SK-N-SH treated with all-trans-retinoic acid at 6 μM for 48 hours (cell line): ENCODE measurements at regions not wholly inside any gene's neighbourhood (a gene's known extent, or its start where the extent isn't known, plus 50 kb on each side); places are given as distances from the start of the nearest gene placed in this dataset.

ENCODE experiments used
- ATAC-seq: fragments of 200-7000 bp; cut with Tn5 transposase; 3 replicates; pipeline ENCODE4 v1.9.1; 2020; ENCODE audit warnings: mild to moderate bottlenecking, moderate library complexity
- ARNTL ChIP-seq: fragments of 450-650 bp; formaldehyde crosslinking; IDR thresholded peaks from 2 replicates; pipeline ENCODE4 v1.5.0; 2020; ENCODE audit warnings: low read depth, mild to moderate bottlenecking, moderate library complexity, borderline replicate concordance
- BACH2 ChIP-seq: fragments of 250-450 bp; sonication (Bioruptor Pico); IDR thresholded peaks from 2 replicates; pipeline ENCODE4 v1.9.0; 2021; ENCODE audit warnings: mild to moderate bottlenecking, borderline replicate concordance
- CREB5 ChIP-seq: fragments of 250-450 bp; sonication (Bioruptor Pico); IDR thresholded peaks from 2 replicates; pipeline ENCODE4 v1.5.1; 2020; ENCODE audit warnings: low read depth, mild to moderate bottlenecking, moderate library complexity
- CSRNP3 ChIP-seq: fragments of 250-450 bp; sonication (Bioruptor Pico); IDR thresholded peaks from 2 replicates; pipeline ENCODE4 v1.5.1; 2021; ENCODE audit warnings: mild to moderate bottlenecking, moderate library complexity
- ISL1 ChIP-seq: fragments of 250-450 bp; sonication (Bioruptor Pico); IDR thresholded peaks from 2 replicates; pipeline ENCODE4 v2.1.2; 2022; ENCODE audit warnings: mild to moderate bottlenecking, moderate library complexity
- OSR1 ChIP-seq: fragments of 250-450 bp; sonication (Bioruptor Pico); IDR thresholded peaks from 2 replicates; pipeline ENCODE4 v1.8.0; 2022; ENCODE audit warnings: moderate library complexity, mild to moderate bottlenecking, inconsistent platforms
- PATZ1 ChIP-seq: fragments of 250-450 bp; sonication (Bioruptor Pico); IDR thresholded peaks from 2 replicates; pipeline ENCODE4 v1.8.0; 2020; ENCODE audit warnings: mild to moderate bottlenecking, moderate library complexity, borderline replicate concordance
- POU6F1 ChIP-seq: fragments of 250-450 bp; sonication (Bioruptor Pico); IDR thresholded peaks from 2 replicates; pipeline ENCODE4 v1.8.0; 2021; ENCODE audit warnings: low read depth, mild to moderate bottlenecking, moderate library complexity, borderline replicate concordance
- PPARA ChIP-seq: fragments of 250-450 bp; sonication (Bioruptor Pico); IDR thresholded peaks from 2 replicates; pipeline ENCODE4 v1.5.0; 2020; ENCODE audit warnings: mild to moderate bottlenecking, borderline replicate concordance
- RARB ChIP-seq: fragments of 250-450 bp; sonication (Bioruptor Pico); IDR thresholded peaks from 2 replicates; pipeline ENCODE4 v1.8.0; 2021; ENCODE audit warnings: mild to moderate bottlenecking, moderate library complexity
- SNAI2 ChIP-seq: fragments of 250-450 bp; sonication (Bioruptor Pico); IDR thresholded peaks from 2 replicates; pipeline ENCODE4 v1.5.0; 2020; ENCODE audit warnings: mild to moderate bottlenecking, moderate library complexity
- TSHZ2 ChIP-seq: fragments of 250-450 bp; sonication (Bioruptor Pico); IDR thresholded peaks from 2 replicates; pipeline ENCODE4 v1.5.0; 2020; ENCODE audit warnings: mild to moderate bottlenecking, moderate library complexity
- ZC3H10 ChIP-seq: fragments of 250-450 bp; sonication (Bioruptor Pico); IDR thresholded peaks from 2 replicates; pipeline ENCODE4 v1.5.1; 2021; ENCODE audit warnings: mild to moderate bottlenecking, moderate library complexity
- ZFP3 ChIP-seq: fragments of 250-450 bp; sonication (Bioruptor Pico); IDR thresholded peaks from 2 replicates; pipeline ENCODE4 v1.5.0; 2020; ENCODE audit warnings: mild to moderate bottlenecking, moderate library complexity
- ZFP30 ChIP-seq: fragments of 450-650 bp; formaldehyde crosslinking; IDR thresholded peaks from 2 replicates; pipeline ENCODE4 v1.5.0; 2022; ENCODE audit warnings: mild to moderate bottlenecking, moderate library complexity
- ZNF565 ChIP-seq: fragments of 450-650 bp; formaldehyde crosslinking; conservative IDR thresholded peaks from 2 replicates; pipeline ENCODE4 v1.5.0; 2020; ENCODE audit warnings: low read depth, mild to moderate bottlenecking, moderate library complexity
- ZNF70 ChIP-seq: fragments of 450-650 bp; formaldehyde crosslinking; IDR thresholded peaks from 2 replicates; pipeline ENCODE4 v1.5.0; 2020; ENCODE audit warnings: mild to moderate bottlenecking, moderate library complexity

GRCh38 chr6:65780691-65781090 lies 73.7 kb upstream of the EYS start:
- no peak for ATAC-seq
- no peak for TF ChIP-seq RARB (CRISPR knock-in tag)
- no peak for TF ChIP-seq BACH2 (CRISPR knock-in tag)
- no peak for TF ChIP-seq ISL1
- TF ChIP-seq TSHZ2, result no peak
- TF ChIP-seq PPARA (CRISPR knock-in tag), result no peak
- no peak for TF ChIP-seq ZFP3 (CRISPR knock-in tag)
- TF ChIP-seq CREB5, result no peak
- no peak for TF ChIP-seq ZC3H10
- no peak for TF ChIP-seq ZFP30 (CRISPR knock-in tag)

GRCh38 chr6:65776332-65776731 lies 69.3 kb upstream of the EYS start:
- no peak for ATAC-seq

GRCh38 chr6:65771946-65772345 lies 64.9 kb upstream of the EYS start:
- ATAC-seq, result no peak
- TF ChIP-seq PPARA (CRISPR knock-in tag) (no peak), ZFP3 (CRISPR knock-in tag) (no peak), ZFP30 (CRISPR knock-in tag) (no peak), ARNTL (no peak), BACH2 (CRISPR knock-in tag) (no peak), CSRNP3 (CRISPR knock-in tag) (no peak), POU6F1 (no peak), OSR1 (CRISPR knock-in tag) (no peak), PATZ1 (CRISPR knock-in tag) (no peak), ISL1 (no peak)

More at GRCh38 chr6:65776332-65776731, 69.3 kb upstream of the EYS start:
- TF ChIP-seq RARB (CRISPR knock-in tag), result no peak

GRCh38 chr6:65761890-65762289 lies 54.9 kb upstream of the EYS start:
- ATAC-seq, result no peak
- TF ChIP-seq ZFP3 (CRISPR knock-in tag) (no peak), SNAI2 (no peak), CSRNP3 (CRISPR knock-in tag) (no peak), ZNF565 (CRISPR knock-in tag) (no peak), ZNF70 (CRISPR knock-in tag) (no peak)
